Mesendoderm (in vitro differentiated cells): ENCODE measurements at regions not wholly inside any gene's neighbourhood (a gene's known extent, or its start where the extent isn't known, plus 50 kb on each side); places are given as distances from the start of the nearest gene placed in this dataset.

Source experiments
- DNase-seq: peaks from one replicate; pipeline ENCODE4 v3.0.0; 2013
- H2AK5ac ChIP-seq: 2 replicates; pipeline ENCODE4 v1.6.1; 2013; ENCODE audit warnings: low read length, inconsistent platforms
- H2BK120ac ChIP-seq: 2 replicates; pipeline ENCODE4 v1.6.1; 2013; ENCODE audit warnings: low read depth, mild to moderate bottlenecking, low read length, moderate library complexity, mixed read lengths
- H2BK15ac ChIP-seq: replicated peaks from 2 replicates; pipeline ENCODE4 v1.6.1; 2013; ENCODE audit warnings: low read depth, mild to moderate bottlenecking, moderate library complexity
- H2BK5ac ChIP-seq: 2 replicates; pipeline ENCODE4 v1.6.1; 2013; ENCODE audit warnings: low read length, inconsistent platforms
- H3K18ac ChIP-seq: 2 replicates; pipeline ENCODE4 v1.6.1; 2013; ENCODE audit warnings: mild to moderate bottlenecking, low read length, mixed read lengths
- H3K23ac ChIP-seq: one replicate; pipeline ENCODE4 v1.6.1; 2013; ENCODE audit warnings: low read length
- H3K27ac ChIP-seq: 2 replicates; pipeline ENCODE4 v1.5.1; 2013; ENCODE audit warnings: low read depth, mild to moderate bottlenecking, inconsistent platforms, low read length, moderate library complexity
- H3K27me3 ChIP-seq: 2 replicates; pipeline ENCODE4 v1.6.1; 2013; ENCODE audit warnings: low read length, control low read depth, mild to moderate bottlenecking, inconsistent platforms; ENCODE audit not compliant: insufficient read depth, poor library complexity
- H3K36me3 ChIP-seq: 2 replicates; pipeline ENCODE4 v1.6.1; 2013; ENCODE audit warnings: low read length, inconsistent platforms; ENCODE audit not compliant: control insufficient read depth, insufficient read depth
- H3K4ac ChIP-seq: one replicate; pipeline ENCODE4 v1.6.1; 2013; ENCODE audit warnings: low read depth, mild to moderate bottlenecking, low read length, moderate library complexity
- H3K4me1 ChIP-seq: 2 replicates; pipeline ENCODE4 v1.6.1; 2013; ENCODE audit warnings: low read depth, low read length, inconsistent platforms; ENCODE audit not compliant: control insufficient read depth
- H3K4me2 ChIP-seq: 2 replicates; pipeline ENCODE4 v1.6.1; 2013; ENCODE audit warnings: low read length
- H3K4me3 ChIP-seq: 2 replicates; pipeline ENCODE4 v1.5.1; 2013; ENCODE audit warnings: mild to moderate bottlenecking, low read length
- H3K56ac ChIP-seq: one replicate; pipeline ENCODE4 v1.6.1; 2013; ENCODE audit warnings: low read length
- H3K79me1 ChIP-seq: 2 replicates; pipeline ENCODE4 v1.6.1; 2013; ENCODE audit warnings: low read length, inconsistent platforms
- H3K79me2 ChIP-seq: 2 replicates; pipeline ENCODE4 v1.6.1; 2013; ENCODE audit warnings: mild to moderate bottlenecking, low read length; ENCODE audit not compliant: control insufficient read depth, insufficient read depth
- H3K9ac ChIP-seq: 2 replicates; pipeline ENCODE4 v1.6.1; 2013; ENCODE audit warnings: low read length, inconsistent platforms
- H4K5ac ChIP-seq: one replicate; pipeline ENCODE4 v1.6.1; 2013; ENCODE audit warnings: low read length
- H4K8ac ChIP-seq: one replicate; pipeline ENCODE4 v1.6.1; 2013; ENCODE audit warnings: low read depth, mild to moderate bottlenecking, control low read depth, low read length, moderate library complexity
- WGBS: extraction: QIAGEN DNeasy Blood & Tissue Kit; methylation state at CpG from one replicate; pipeline ENCODE4 v1.1.7; 2013; ENCODE audit warnings: low lambda C conversion rate, missing lambda C conversion rate; ENCODE audit not compliant: insufficient coverage; ENCODE audit errors: extremely low coverage; 5-methylcytosine and 5-hydroxymethylcytosine counted together

- H3K56ac ChIP-seq: no peak overlapping the region
- no peak overlapping the region for H2BK120ac ChIP-seq
- H3K4me2 ChIP-seq: no peak overlapping the region
- H3K4me3 ChIP-seq: no peak overlapping the region
- no peak overlapping the region for H4K5ac ChIP-seq
- H3K36me3 ChIP-seq: no peaks in the 10 kb centered on the region
- H3K79me2 ChIP-seq: no peaks in the 10 kb centered on the region
- peak; percentile 32 for DNase-seq
- H2BK15ac ChIP-seq: no peak overlapping the region
- no peak overlapping the region for H4K8ac ChIP-seq
- no peak overlapping the region for H2BK5ac ChIP-seq
- no peak overlapping the region for H3K4ac ChIP-seq
- no CpG with 5 or more reads among the region's 5 CpGs for WGBS
- no peak overlapping the region for H3K27ac ChIP-seq
- H3K79me1 ChIP-seq: no peaks in the 10 kb centered on the region
- H3K27me3 ChIP-seq: no peaks in the 10 kb centered on the region
- no peak overlapping the region for H3K9ac ChIP-seq
- peaks cover 3% of the 10 kb centered on the region for H3K4me1 ChIP-seq
- H2AK5ac ChIP-seq: no peak overlapping the region
- no peak overlapping the region for H3K18ac ChIP-seq
- no peak overlapping the region for H3K23ac ChIP-seq
Observed at GRCh38 chr1:101632548-101633272, 364.0 kb downstream of the OLFM3 start.

- no peak overlapping the region for H2BK5ac ChIP-seq
- no peak overlapping the region for H2AK5ac ChIP-seq
- H3K4me3 ChIP-seq: no peak overlapping the region
- no peak for DNase-seq
- no peaks in the 10 kb centered on the region for H3K4me1 ChIP-seq
- H3K27me3 ChIP-seq: no peaks in the 10 kb centered on the region
- no peak overlapping the region for H3K27ac ChIP-seq
- no peak overlapping the region for H2BK15ac ChIP-seq
- no peak overlapping the region for H2BK120ac ChIP-seq
- H4K8ac ChIP-seq: no peak overlapping the region
- no peak overlapping the region for H3K18ac ChIP-seq
- H3K79me2 ChIP-seq: no peaks in the 10 kb centered on the region
- no peak overlapping the region for H3K56ac ChIP-seq
- no peaks in the 10 kb centered on the region for H3K36me3 ChIP-seq
- no peaks in the 10 kb centered on the region for H3K79me1 ChIP-seq
- no peak overlapping the region for H3K4me2 ChIP-seq
- H3K23ac ChIP-seq: no peak overlapping the region
- no peak overlapping the region for H3K9ac ChIP-seq
- WGBS: no CpG with 5 or more reads among the region's 2 CpGs
- H4K5ac ChIP-seq: no peak overlapping the region
- H3K4ac ChIP-seq: no peak overlapping the region
Observed at GRCh38 chr1:101645810-101646209, 350.9 kb downstream of the OLFM3 start.

- Histone ChIP-seq H3K4me2 (no peak overlapping the region), H3K27me3 (no peaks in the 10 kb centered on the region), H2BK5ac (no peak overlapping the region), H3K18ac (no peak overlapping the region), H2BK15ac (no peak overlapping the region), H2BK120ac (no peak overlapping the region), H3K4me1 (no peaks in the 10 kb centered on the region), H2AK5ac (no peak overlapping the region), H3K56ac (no peak overlapping the region), H3K4me3 (no peak overlapping the region), H3K79me1 (no peaks in the 10 kb centered on the region), H3K27ac (no peak overlapping the region), H3K79me2 (no peaks in the 10 kb centered on the region), H4K5ac (no peak overlapping the region), H3K23ac (no peak overlapping the region), H3K9ac (no peak overlapping the region), H3K36me3 (no peaks in the 10 kb centered on the region), H4K8ac (no peak overlapping the region), H3K4ac (no peak overlapping the region)
- WGBS: no CpG with 5 or more reads among the region's 3 CpGs
- peak; percentile 22 for DNase-seq
Observed at GRCh38 chr1:101652484-101652883, 344.2 kb downstream of the OLFM3 start.

- DNase-seq: peak; percentile 84
- H3K4me3 ChIP-seq: no peak overlapping the region
- no peak overlapping the region for H3K27ac ChIP-seq
- H4K8ac ChIP-seq: no peak overlapping the region
- no peak overlapping the region for H3K9ac ChIP-seq
- no peaks in the 10 kb centered on the region for H3K36me3 ChIP-seq
- no peak overlapping the region for H2BK15ac ChIP-seq
- no peaks in the 10 kb centered on the region for H3K79me2 ChIP-seq
- no peak overlapping the region for H3K4ac ChIP-seq
- H3K4me1 ChIP-seq: no peaks in the 10 kb centered on the region
- H3K27me3 ChIP-seq: no peaks in the 10 kb centered on the region
- no peak overlapping the region for H2BK120ac ChIP-seq
- no CpG with 5 or more reads among the region's 3 CpGs for WGBS
- H3K4me2 ChIP-seq: no peak overlapping the region
- no peaks in the 10 kb centered on the region for H3K79me1 ChIP-seq
- no peak overlapping the region for H2AK5ac ChIP-seq
- H3K23ac ChIP-seq: no peak overlapping the region
- peak overlapping the region; percentile 23 for H2BK5ac ChIP-seq
- peak overlapping the region; percentile 80 for H3K18ac ChIP-seq
- no peak overlapping the region for H4K5ac ChIP-seq
- peak overlapping the region; percentile 75 for H3K56ac ChIP-seq
Observed at GRCh38 chr1:101653482-101653946, 343.2 kb downstream of the OLFM3 start.

- Histone ChIP-seq H3K23ac (no peak overlapping the region), H2BK5ac (no peak overlapping the region), H3K56ac (no peak overlapping the region), H3K79me2 (no peaks in the 10 kb centered on the region), H3K18ac (no peak overlapping the region), H3K4me1 (no peaks in the 10 kb centered on the region), H2BK15ac (no peak overlapping the region), H3K27me3 (no peaks in the 10 kb centered on the region), H3K4me2 (no peak overlapping the region), H4K8ac (no peak overlapping the region), H3K27ac (no peak overlapping the region), H3K36me3 (no peaks in the 10 kb centered on the region), H3K9ac (no peak overlapping the region), H3K4me3 (no peak overlapping the region), H4K5ac (no peak overlapping the region), H2BK120ac (no peak overlapping the region), H3K4ac (no peak overlapping the region), H3K79me1 (no peaks in the 10 kb centered on the region), H2AK5ac (no peak overlapping the region)
- no CpG with 5 or more reads among the region's 3 CpGs for WGBS
- no peak for DNase-seq
Observed at GRCh38 chr1:101664726-101665125, 332.0 kb downstream of the OLFM3 start.

GRCh38 chr1:101667761-101668160 lies 329.0 kb downstream of the OLFM3 start:
- H2BK120ac ChIP-seq: no peak overlapping the region
- no peak for DNase-seq
- H3K4ac ChIP-seq: no peak overlapping the region

More at GRCh38 chr1:101667761-101668160, 329.0 kb downstream of the OLFM3 start:
- Histone ChIP-seq H3K23ac (no peak overlapping the region), H2BK5ac (no peak overlapping the region), H3K56ac (no peak overlapping the region), H3K9ac (no peak overlapping the region), H3K79me1 (no peaks in the 10 kb centered on the region), H3K27me3 (no peaks in the 10 kb centered on the region), H3K36me3 (no peaks in the 10 kb centered on the region), H3K4me3 (no peak overlapping the region), H2AK5ac (no peak overlapping the region), H3K79me2 (no peaks in the 10 kb centered on the region), H3K18ac (no peak overlapping the region), H3K4me1 (no peaks in the 10 kb centered on the region), H2BK15ac (no peak overlapping the region), H3K4me2 (no peak overlapping the region), H4K8ac (no peak overlapping the region), H3K27ac (no peak overlapping the region), H4K5ac (no peak overlapping the region)
- no CpG with 5 or more reads among the region's 2 CpGs for WGBS
